T-helper 2 cell treated with Interferon-gamma antibody and Interleukin-4, amounts not matched to agents 5 μg/mL and 100 μg/mL, for 36 hours (primary cell): ENCODE measurements at regions not wholly inside any gene's neighbourhood (a gene's known extent, or its start where the extent isn't known, plus 50 kb on each side); places are given as distances from the start of the nearest gene placed in this dataset.

Experiments
- DNase-seq: peaks from one replicate; pipeline ENCODE4 v3.0.0; 2021; ENCODE audit warnings: low spot score
- H3K27ac Mint-ChIP-seq: one replicate; pipeline ENCODE4 v1.8.0; 2021; ENCODE audit warnings: mild to moderate bottlenecking, mixed read lengths
- H3K27me3 Mint-ChIP-seq: one replicate; pipeline ENCODE4 v1.8.0; 2021; ENCODE audit warnings: low read depth, mixed read lengths
- H3K36me3 Mint-ChIP-seq: one replicate; pipeline ENCODE4 v1.8.0; 2021; ENCODE audit warnings: low read depth, mixed read lengths
- H3K4me1 Mint-ChIP-seq: one replicate; pipeline ENCODE4 v1.8.0; 2021; ENCODE audit warnings: low read depth, mixed read lengths
- H3K4me3 Mint-ChIP-seq: one replicate; pipeline ENCODE4 v1.8.0; 2022; ENCODE audit warnings: mild to moderate bottlenecking, moderate library complexity, mixed read lengths
- H3K9me3 Mint-ChIP-seq: one replicate; pipeline ENCODE4 v1.8.0; 2021; ENCODE audit warnings: mixed read lengths

GRCh38 chr7:36015733-36016132, 137.3 kb upstream of the EEPD1 start:
- Mint-ChIP-seq H3K36me3 (no peaks in the 10 kb centered on the region), H3K4me3 (no peak overlapping the region), H3K27me3 (peaks cover 11% of the 10 kb centered on the region), H3K9me3 (no peaks in the 10 kb centered on the region), H3K27ac (no peak overlapping the region), H3K4me1 (no peaks in the 10 kb centered on the region)
- no peak for DNase-seq

DNA sequence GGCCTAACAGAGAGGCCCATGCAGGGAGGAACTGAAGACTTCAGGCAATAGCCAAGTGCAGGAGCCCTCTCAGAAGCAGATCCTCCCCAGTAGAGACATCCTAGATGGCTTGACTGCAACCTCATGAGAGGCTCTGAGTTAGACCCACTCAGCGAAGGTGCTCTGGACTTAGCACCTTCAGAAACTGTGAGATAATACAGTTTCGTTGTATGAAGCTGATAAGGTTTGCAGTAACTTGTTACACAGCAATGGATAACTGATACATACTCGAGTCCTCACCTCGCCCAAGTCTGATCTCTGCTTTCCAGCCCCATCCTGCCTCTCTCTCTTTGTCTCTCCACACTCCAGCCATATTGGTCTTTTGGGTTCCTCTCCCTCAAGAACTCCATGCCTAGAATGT, 136.4 kb upstream of the EEPD1 start:
- no peaks in the 10 kb centered on the region for H3K9me3 Mint-ChIP-seq

GRCh38 chr7:36017111-36017510, 135.9 kb upstream of the EEPD1 start:
- Mint-ChIP-seq H3K36me3 (no peaks in the 10 kb centered on the region), H3K4me3 (no peak overlapping the region), H3K4me1 (no peaks in the 10 kb centered on the region), H3K9me3 (no peaks in the 10 kb centered on the region), H3K27ac (no peak overlapping the region), H3K27me3 (peaks cover 11% of the 10 kb centered on the region)
- DNase-seq = no peak

More for the DNA sequence above, 136.4 kb upstream of the EEPD1 start:
- no peak overlapping the region for H3K4me3 Mint-ChIP-seq
- no peaks in the 10 kb centered on the region for H3K36me3 Mint-ChIP-seq
- H3K27ac Mint-ChIP-seq = no peak overlapping the region
- H3K27me3 Mint-ChIP-seq = peaks cover 11% of the 10 kb centered on the region
- DNase-seq = no peak
- no peaks in the 10 kb centered on the region for H3K4me1 Mint-ChIP-seq

DNA sequence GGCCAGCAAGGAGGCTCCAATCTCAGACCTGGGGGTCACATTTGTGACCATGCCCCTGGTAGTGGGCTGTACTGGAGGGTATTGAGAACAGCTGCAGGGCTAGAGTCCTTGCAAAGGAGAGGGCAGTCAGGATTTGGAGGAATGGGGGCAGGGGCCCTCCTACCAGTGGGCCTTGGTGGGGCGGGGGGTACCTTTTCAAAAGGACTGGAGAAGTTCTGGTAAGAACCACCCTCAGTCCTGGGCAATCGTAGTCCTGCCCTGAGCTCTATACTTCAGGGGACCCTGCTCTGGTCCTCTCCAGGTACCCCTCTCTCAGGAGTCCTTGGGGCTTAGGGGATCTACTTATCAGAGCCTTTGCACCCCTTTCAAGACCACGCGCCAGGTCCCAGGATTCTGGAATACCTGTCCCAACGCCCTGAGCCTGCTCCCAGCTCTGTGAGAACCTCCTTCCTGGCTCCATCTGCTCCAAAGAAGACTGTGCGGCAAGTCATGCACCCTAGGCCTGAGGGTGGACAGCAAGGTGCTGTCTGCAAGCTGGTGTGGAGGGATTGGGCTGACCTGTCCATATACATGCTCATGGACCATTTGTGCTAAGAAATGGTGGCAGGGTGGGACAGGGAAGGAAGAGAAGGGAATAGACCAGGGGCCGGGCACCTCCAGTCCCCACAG, 134.1 kb upstream of the EEPD1 start:
- Mint-ChIP-seq H3K27me3 (peaks cover 7% of the 10 kb centered on the region), H3K36me3 (no peaks in the 10 kb centered on the region), H3K4me1 (no peaks in the 10 kb centered on the region), H3K27ac (no peak overlapping the region), H3K9me3 (no peaks in the 10 kb centered on the region), H3K4me3 (no peak overlapping the region)
- no peak for DNase-seq

DNA sequence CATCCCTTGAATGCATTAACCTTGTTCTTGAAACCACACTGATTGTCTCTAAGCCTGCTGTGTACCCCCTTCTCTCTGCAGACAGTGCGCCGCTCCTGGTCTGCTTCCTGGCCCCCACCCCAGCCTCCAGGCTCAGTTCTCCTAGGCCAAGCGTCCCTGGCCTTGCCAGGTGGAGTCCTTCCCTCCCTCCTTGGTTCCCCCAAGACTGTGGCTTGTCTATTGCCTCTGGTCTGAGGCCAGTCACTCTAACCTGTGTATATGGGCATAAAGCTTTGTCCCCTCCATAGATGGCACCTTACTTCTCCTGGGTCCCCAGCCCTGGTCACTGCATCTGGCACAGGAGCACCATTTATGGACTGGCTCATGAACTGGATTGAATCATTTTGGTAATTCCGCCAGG, 133.5 kb upstream of the EEPD1 start:
- Mint-ChIP-seq H3K27ac (no peak overlapping the region), H3K4me1 (no peaks in the 10 kb centered on the region), H3K36me3 (no peaks in the 10 kb centered on the region), H3K27me3 (peaks cover 7% of the 10 kb centered on the region), H3K9me3 (no peaks in the 10 kb centered on the region), H3K4me3 (no peak overlapping the region)
- DNase-seq = no peak

DNA sequence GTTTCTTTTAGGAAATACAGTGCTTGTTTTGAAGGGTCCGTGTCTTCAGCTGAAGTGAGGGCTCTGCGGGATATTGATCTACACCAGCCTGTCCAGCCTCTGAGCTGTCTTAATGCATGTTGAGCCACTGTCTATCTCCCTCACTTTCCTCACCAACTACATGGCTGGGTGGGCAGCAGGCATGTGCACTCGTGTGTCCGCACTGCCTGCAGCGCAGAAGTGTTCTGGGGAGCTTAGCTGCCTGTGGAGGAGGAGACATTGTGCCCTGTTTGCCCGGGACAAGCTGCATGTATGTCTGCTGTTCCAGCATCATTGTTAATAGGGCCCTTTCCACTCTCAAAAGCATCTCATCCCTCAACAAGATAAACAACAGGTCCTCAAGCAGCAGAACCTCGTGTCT, 133.1 kb upstream of the EEPD1 start:
- Mint-ChIP-seq H3K4me1 (no peaks in the 10 kb centered on the region), H3K9me3 (no peaks in the 10 kb centered on the region), H3K27me3 (peaks cover 11% of the 10 kb centered on the region), H3K4me3 (no peak overlapping the region), H3K27ac (no peak overlapping the region), H3K36me3 (no peaks in the 10 kb centered on the region)
- no peak for DNase-seq

- Mint-ChIP-seq H3K4me3 (no peak overlapping the region), H3K36me3 (no peaks in the 10 kb centered on the region), H3K27ac (no peak overlapping the region), H3K9me3 (no peaks in the 10 kb centered on the region), H3K4me1 (no peaks in the 10 kb centered on the region), H3K27me3 (peaks cover 11% of the 10 kb centered on the region)
- no peak for DNase-seq
These were observed 131.7 kb upstream of the EEPD1 start for GRCh38 chr7:36021367-36021766.

GRCh38 chr7:36021917-36022550, 131.0 kb upstream of the EEPD1 start:
- Mint-ChIP-seq H3K9me3 (no peaks in the 10 kb centered on the region), H3K36me3 (no peaks in the 10 kb centered on the region), H3K27ac (no peak overlapping the region), H3K4me1 (no peaks in the 10 kb centered on the region), H3K27me3 (peaks cover 11% of the 10 kb centered on the region), H3K4me3 (no peak overlapping the region)
- no peak for DNase-seq

DNA sequence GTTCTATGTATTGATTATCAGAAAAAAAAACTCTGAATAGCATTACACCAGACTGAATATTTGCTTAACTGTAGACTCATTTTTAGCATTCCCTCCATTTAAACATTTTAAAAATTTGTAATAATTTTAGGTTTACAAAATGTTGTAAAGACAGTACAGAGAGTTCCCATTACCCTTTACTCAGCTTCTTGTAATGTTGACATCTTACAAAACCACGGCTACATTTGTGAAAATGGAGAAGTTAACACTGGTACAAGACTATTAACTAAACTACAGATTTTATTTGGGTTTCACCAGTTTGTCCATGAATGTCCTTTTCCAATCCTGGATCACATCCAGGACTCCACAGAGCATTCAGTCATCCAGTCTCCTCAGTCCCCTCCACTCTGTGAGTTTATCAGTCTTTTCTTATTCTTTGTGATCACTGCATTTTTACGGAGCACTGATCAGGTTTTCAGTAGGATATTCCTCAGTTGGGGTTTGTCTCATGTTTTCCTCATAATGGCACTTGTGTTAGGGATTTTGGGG, 130.0 kb upstream of the EEPD1 start:
- no peak for DNase-seq
- no peaks in the 10 kb centered on the region for H3K4me1 Mint-ChIP-seq
- peaks cover 12% of the 10 kb centered on the region for H3K27me3 Mint-ChIP-seq
- H3K4me3 Mint-ChIP-seq = no peak overlapping the region
- H3K27ac Mint-ChIP-seq = no peak overlapping the region
- H3K9me3 Mint-ChIP-seq = no peaks in the 10 kb centered on the region
- H3K36me3 Mint-ChIP-seq = no peaks in the 10 kb centered on the region

GRCh38 chr7:36025190-36025589, 127.9 kb upstream of the EEPD1 start:
- Mint-ChIP-seq H3K4me1 (no peaks in the 10 kb centered on the region), H3K36me3 (no peaks in the 10 kb centered on the region), H3K4me3 (no peak overlapping the region), H3K27ac (no peak overlapping the region), H3K27me3 (peaks cover 14% of the 10 kb centered on the region), H3K9me3 (no peaks in the 10 kb centered on the region)
- no peak for DNase-seq

DNA sequence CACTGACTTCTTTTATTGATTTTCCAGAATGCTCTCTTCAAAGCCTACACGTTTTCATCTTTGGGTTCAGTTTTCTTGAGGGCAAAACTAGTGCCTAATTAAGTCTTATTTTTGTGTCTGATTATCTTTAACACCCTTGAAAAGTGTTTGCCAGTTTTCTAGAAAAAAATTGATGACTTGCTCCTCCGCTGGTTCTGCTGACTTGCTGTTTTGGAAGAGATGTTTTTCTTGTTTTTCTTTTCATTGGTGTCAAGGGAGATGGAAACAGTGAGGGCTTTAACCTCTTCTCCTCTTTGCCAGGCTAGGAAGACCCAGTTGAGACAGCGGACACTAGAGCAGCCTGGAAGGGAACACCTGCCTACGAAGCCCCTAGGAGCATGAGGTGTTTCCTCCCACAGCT, 123.7 kb upstream of the EEPD1 start:
- H3K9me3 Mint-ChIP-seq = no peaks in the 10 kb centered on the region
- no peaks in the 10 kb centered on the region for H3K4me1 Mint-ChIP-seq
- H3K27ac Mint-ChIP-seq = no peak overlapping the region
- no peak overlapping the region for H3K4me3 Mint-ChIP-seq
- H3K27me3 Mint-ChIP-seq = peaks cover 23% of the 10 kb centered on the region
- DNase-seq = no peak
- H3K36me3 Mint-ChIP-seq = no peaks in the 10 kb centered on the region

DNA sequence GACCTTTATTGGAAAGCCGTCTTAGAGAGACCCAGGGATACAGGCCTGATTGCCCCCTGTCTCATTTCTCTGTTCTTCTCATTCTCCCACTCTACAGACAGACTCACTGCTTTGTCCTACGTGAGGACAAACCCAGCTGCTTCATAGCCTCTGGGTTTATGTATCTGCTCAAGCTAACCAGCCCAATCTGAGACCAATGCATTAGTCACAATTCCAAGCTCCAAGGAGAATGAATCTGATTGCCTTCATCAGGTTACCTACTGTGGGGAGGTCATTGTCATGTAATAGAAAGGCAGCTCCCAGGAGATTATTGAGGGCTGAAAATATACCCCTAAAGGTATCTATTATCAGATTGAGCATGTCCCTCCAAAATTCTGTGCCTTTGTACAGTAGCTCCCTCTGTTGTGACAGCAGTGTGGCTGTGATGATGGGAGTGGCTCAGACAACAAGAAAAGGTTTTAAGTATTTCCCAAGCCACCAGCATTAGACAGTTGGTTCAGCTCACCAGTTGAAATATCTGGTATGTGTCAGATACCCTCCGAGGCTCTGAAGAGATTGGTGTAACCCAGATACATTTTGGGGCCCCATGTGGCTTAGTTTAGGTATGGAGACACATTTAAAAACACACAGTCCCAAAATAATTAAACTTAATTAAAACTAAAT, 123.1 kb upstream of the EEPD1 start:
- Mint-ChIP-seq H3K27ac (no peak overlapping the region), H3K4me1 (no peaks in the 10 kb centered on the region), H3K36me3 (no peaks in the 10 kb centered on the region), H3K9me3 (no peaks in the 10 kb centered on the region), H3K27me3 (peaks cover 19% of the 10 kb centered on the region), H3K4me3 (no peak overlapping the region)
- DNase-seq = no peak

GRCh38 chr7:36032361-36032818, 120.7 kb upstream of the EEPD1 start:
- H3K27ac Mint-ChIP-seq = no peak overlapping the region
- H3K4me1 Mint-ChIP-seq = peaks cover under 1% of the 10 kb centered on the region
- H3K9me3 Mint-ChIP-seq = no peaks in the 10 kb centered on the region
- no peak for DNase-seq
- H3K36me3 Mint-ChIP-seq = no peaks in the 10 kb centered on the region
- no peak overlapping the region for H3K4me3 Mint-ChIP-seq
- peaks cover 24% of the 10 kb centered on the region for H3K27me3 Mint-ChIP-seq

DNA sequence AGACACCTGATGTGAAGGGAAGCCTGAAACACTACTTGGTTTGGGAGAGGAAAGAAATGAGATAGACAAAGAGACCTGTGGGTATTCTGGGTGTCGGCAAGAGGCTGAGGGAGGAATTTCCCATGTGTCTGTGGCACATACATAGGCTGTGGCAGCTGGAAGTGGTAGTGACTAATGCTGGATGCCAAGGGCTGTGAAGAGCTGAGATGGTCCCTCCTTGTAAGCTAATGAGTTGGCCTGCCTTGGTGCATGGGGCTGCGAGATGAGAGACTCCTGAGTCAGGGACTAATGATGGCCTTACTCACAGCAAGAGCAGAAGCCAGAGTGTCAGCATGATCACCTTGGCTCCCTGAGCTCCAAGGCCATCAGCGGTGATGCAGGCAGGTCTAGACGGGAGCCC, 119.0 kb upstream of the EEPD1 start:
- peaks cover 3% of the 10 kb centered on the region for H3K4me1 Mint-ChIP-seq
- peaks cover 21% of the 10 kb centered on the region for H3K27me3 Mint-ChIP-seq
- no peaks in the 10 kb centered on the region for H3K9me3 Mint-ChIP-seq
- DNase-seq = no peak
- H3K4me3 Mint-ChIP-seq = no peak overlapping the region
- H3K36me3 Mint-ChIP-seq = no peaks in the 10 kb centered on the region
- H3K27ac Mint-ChIP-seq = no peak overlapping the region
